ENCODE measurements at regions not wholly inside any gene's neighbourhood (a gene's known extent, or its start where the extent isn't known, plus 50 kb on each side); places are given as distances from the start of the nearest gene placed in this dataset.

GRCh38 chr4:155268821-155269220 is 60.4 kb downstream of the NPY2R start:
- in situ Hi-C loops (cut with HindIII; ENCODE audit: low sequenced_read_pairs), result no loop called here

DNA sequence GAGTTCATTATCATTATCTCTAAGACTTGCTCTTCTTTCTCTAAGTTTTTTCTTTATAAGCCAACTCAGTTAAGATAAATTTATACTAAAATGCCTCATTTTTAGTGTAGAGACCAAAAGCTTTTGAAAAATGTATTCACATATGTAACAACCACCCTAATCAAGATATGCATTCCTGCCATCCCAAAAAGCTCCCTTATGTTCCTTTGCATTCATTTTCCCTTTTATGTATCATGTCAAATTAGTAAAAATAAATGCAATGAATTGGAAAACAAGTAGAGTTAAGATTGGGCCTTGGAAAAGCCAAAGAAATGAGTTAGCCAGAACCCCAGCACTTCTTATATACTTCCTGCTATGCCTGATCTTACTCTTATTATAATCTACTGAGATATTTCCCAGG is 62.2 kb downstream of the NPY2R start:
- in situ Hi-C loops (cut with HindIII; ENCODE audit: low sequenced_read_pairs), result loop anchor here (10.0 kb wide), 1 partner anchor 66 kb away; the partner anchor contains the start of gene NPY2R

- in situ Hi-C loops (cut with HindIII; ENCODE audit: low sequenced_read_pairs), result loop anchor here (10.0 kb wide), 1 partner anchor 67 kb away; the partner anchor contains the start of gene NPY2R
These were observed 63.1 kb downstream of the NPY2R start for GRCh38 chr4:155271557-155271956.

DNA sequence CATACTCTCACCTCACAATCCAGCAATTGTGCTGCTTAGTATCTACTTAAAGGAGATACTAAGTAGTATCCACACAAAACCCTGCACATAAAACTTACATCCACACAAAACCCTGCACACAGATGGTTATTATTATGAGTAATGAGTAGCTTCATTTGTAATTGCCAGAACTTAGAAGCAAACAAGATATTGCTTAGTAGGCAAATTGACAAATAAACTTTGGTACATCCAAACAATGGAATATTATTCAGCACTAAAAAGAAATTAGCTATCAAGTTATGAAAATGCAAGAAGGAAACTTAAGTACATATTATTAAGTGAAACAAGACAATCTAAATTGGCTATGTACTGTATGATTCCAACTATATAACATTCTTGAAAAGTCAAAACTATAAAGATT is 80.6 kb downstream of the NPY2R start:
- in situ Hi-C loops (cut with HindIII; ENCODE audit: low sequenced_read_pairs), result no loop called here
